ENCODE measurements at regions not wholly inside any gene's neighbourhood (a gene's known extent, or its start where the extent isn't known, plus 50 kb on each side); places are given as distances from the start of the nearest gene placed in this dataset.

DNA sequence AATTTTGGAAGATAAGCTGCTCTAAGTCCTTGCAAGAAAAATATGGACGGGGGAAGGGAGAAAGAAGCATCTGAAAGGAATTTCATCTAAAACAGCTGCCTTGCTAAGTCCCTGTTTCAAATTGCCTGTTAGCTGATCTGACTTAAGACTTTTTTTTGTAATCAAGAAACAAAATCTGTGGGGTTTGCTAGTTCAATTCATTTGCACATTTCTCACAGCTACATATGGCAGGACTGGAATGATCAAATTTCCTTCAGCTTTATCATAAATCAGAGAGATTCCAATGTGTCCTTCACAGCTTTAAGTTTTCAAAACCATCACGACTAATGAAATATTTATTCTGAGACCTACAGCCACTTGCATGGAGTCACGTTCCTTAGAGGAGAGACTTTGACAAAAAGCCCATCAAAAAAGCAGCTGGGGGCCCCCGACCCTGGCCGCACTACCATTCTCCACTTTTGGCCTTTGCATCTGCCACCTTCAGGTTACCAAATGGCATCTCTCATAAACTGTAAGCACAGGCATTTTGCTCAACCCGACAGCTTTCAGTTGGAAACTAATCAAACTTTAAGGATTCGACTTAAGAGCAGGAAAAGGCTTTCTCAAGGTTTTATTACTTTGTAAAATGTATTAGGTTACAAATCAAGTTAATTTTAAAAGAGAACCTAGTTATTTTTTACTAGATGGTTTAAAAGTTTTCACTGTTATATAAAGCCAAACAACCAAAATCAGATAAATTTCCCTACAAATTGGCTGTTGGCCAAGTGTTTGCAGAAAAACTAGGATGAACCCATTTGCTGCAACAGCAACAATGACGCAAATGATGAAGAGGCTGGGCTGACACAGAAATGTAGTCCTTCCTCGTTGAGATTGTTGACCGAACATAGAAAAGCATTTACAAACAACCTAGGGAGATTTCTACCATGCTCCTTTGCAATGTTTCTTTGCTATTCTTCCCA is 100.4 kb upstream of the RND3 start:
- Histone ChIP-seq H2AFZ (ENCODE audit: low read depth, low read length) (no peak overlapping the region), H3K79me2 (ENCODE audit: control insufficient read depth, insufficient read depth, low read length) (no peaks in the 10 kb centered on the region), H3K9me3 (replicated peaks; ENCODE audit: control insufficient read depth, insufficient read depth, low read length) (no peaks in the 10 kb centered on the region), H3K27ac (ENCODE audit: insufficient read depth, low read depth, low read length) (no peak overlapping the region), H3K4me1 (ENCODE audit: control insufficient read depth, extremely low read depth, insufficient read depth, low read length) (peaks cover 3% of the 10 kb centered on the region), H3K9me1 (replicated peaks; ENCODE audit: control insufficient read depth, extremely low read depth, insufficient read depth, low read length) (no peaks in the 10 kb centered on the region), H4K20me1 (replicated peaks; ENCODE audit: control insufficient read depth, extremely low read depth, insufficient read depth, low read length) (no peaks in the 10 kb centered on the region), H3K4me3 (replicated peaks in 1 of 3; ENCODE audit: insufficient read depth in 1 of 3, low read depth in 1 of 3, low read length in 3 of 3) (no peak overlapping the region), H3K9ac (replicated peaks; ENCODE audit: extremely low read depth, insufficient read depth, low read length) (no peak overlapping the region), H3K4me2 (ENCODE audit: insufficient read depth, low read length) (no peak overlapping the region), H3K27me3 (ENCODE audit: control insufficient read depth in 2 of 2, insufficient read depth in 2 of 2, low read length in 2 of 2) (no peaks in the 10 kb centered on the region), H3K36me3 (ENCODE audit: control insufficient read depth in 2 of 2, extremely low read depth in 1 of 2, insufficient read depth in 2 of 2, low read length in 2 of 2) (no peaks in the 10 kb centered on the region)
- ChIA-PET CTCF (interaction anchor here (1.0 kb wide), 1 partner anchor 13 kb away, joined by 4 read pairs; no protein-coding TSS in a partner anchor), POLR2A (no interaction called here)
- dilution Hi-C loops (cut with MboI; ENCODE audit: extremely low pct_ligation_motif_present, low sequenced_read_pairs) (no loop called here), intact Hi-C loops (cut with micrococcal nuclease) (no loop called here)
- TF ChIP-seq EZH2 (IDR thresholded peaks at IDR 0.05; ENCODE audit: borderline replicate concordance, low read depth, low read length, severe bottlenecking) (no peak), JUN (IDR thresholded peaks at IDR 0.05; ENCODE audit: borderline replicate concordance, insufficient read depth, insufficient read length, low read depth) (no peak), MAX (IDR thresholded peaks at IDR 0.05; ENCODE audit: insufficient read depth, insufficient read length) (no peak), MYC (IDR thresholded peaks at IDR 0.05; ENCODE audit: low read depth, low read length) (no peak), GATA2 (IDR thresholded peaks at IDR 0.05; ENCODE audit: insufficient read depth, insufficient read length, low read depth, low read length) (no peak)
- FAIRE-seq = no peak
- no peak for DNase-seq (ENCODE audit: low read depth, low spot score)
- no TSS peak for BruUV-seq (replicated peaks)

- Histone ChIP-seq H3K4me2 (ENCODE audit: insufficient read depth, low read length) (no peak overlapping the region), H3K9me1 (replicated peaks; ENCODE audit: control insufficient read depth, extremely low read depth, insufficient read depth, low read length) (no peaks in the 10 kb centered on the region), H4K20me1 (replicated peaks; ENCODE audit: control insufficient read depth, extremely low read depth, insufficient read depth, low read length) (no peaks in the 10 kb centered on the region), H3K79me2 (ENCODE audit: control insufficient read depth, insufficient read depth, low read length) (no peaks in the 10 kb centered on the region), H3K9me3 (replicated peaks; ENCODE audit: control insufficient read depth, insufficient read depth, low read length) (no peaks in the 10 kb centered on the region), H3K4me1 (ENCODE audit: control insufficient read depth, extremely low read depth, insufficient read depth, low read length) (peaks cover 3% of the 10 kb centered on the region), H3K9ac (replicated peaks; ENCODE audit: extremely low read depth, insufficient read depth, low read length) (no peak overlapping the region), H3K36me3 (ENCODE audit: control insufficient read depth in 2 of 2, extremely low read depth in 1 of 2, insufficient read depth in 2 of 2, low read length in 2 of 2) (no peaks in the 10 kb centered on the region), H2AFZ (ENCODE audit: low read depth, low read length) (no peak overlapping the region), H3K27ac (ENCODE audit: insufficient read depth, low read depth, low read length) (no peak overlapping the region), H3K4me3 (replicated peaks in 1 of 3; ENCODE audit: insufficient read depth in 1 of 3, low read depth in 1 of 3, low read length in 3 of 3) (no peak overlapping the region), H3K27me3 (ENCODE audit: control insufficient read depth in 2 of 2, insufficient read depth in 2 of 2, low read length in 2 of 2) (no peaks in the 10 kb centered on the region)
- POLR2A ChIA-PET = no interaction called here
- dilution Hi-C loops (cut with MboI; ENCODE audit: extremely low pct_ligation_motif_present, low sequenced_read_pairs) (no loop called here), intact Hi-C loops (cut with micrococcal nuclease) (no loop called here)
- CTCF ChIA-PET = interaction anchor here (0.7 to 1.0 kb wide), 2 partner anchors 10 to 14 kb away, joined by 3 to 4 read pairs; no protein-coding TSS in a partner anchor
- peak; percentile 72 for TF ChIP-seq JUN (IDR thresholded peaks at IDR 0.05; ENCODE audit: borderline replicate concordance, insufficient read depth, insufficient read length, low read depth)
- no peak for TF ChIP-seq POLR2AphosphoS5 (IDR thresholded peaks at IDR 0.05; ENCODE audit: insufficient read depth, low read depth, low read length)
- no peak for TF ChIP-seq CTCF (IDR thresholded peaks at IDR 0.05; ENCODE audit: extremely low read depth in 1 of 2, insufficient read depth in 1 of 2, low read depth in 1 of 2, low read length in 2 of 2)
- no peak for TF ChIP-seq MAX (IDR thresholded peaks at IDR 0.05; ENCODE audit: insufficient read depth, insufficient read length)
- no peak for TF ChIP-seq MYC (IDR thresholded peaks at IDR 0.05; ENCODE audit: low read depth, low read length)
- peak; percentile 14 for TF ChIP-seq FOS (IDR thresholded peaks at IDR 0.05; ENCODE audit: borderline replicate concordance, insufficient read depth, low read length)
- peak; percentile 79 for FAIRE-seq
- no TSS peak for BruUV-seq (replicated peaks)
- DNase-seq (ENCODE audit: low read depth, low spot score) = peak; percentile 35
These were observed 99.4 kb upstream of the RND3 start for GRCh38 chr2:150586858-150587257.

Data from endothelial cell of umbilical vein (primary cell).